ENCODE measurements at regions not wholly inside any gene's neighbourhood (a gene's known extent, or its start where the extent isn't known, plus 50 kb on each side); places are given as distances from the start of the nearest gene placed in this dataset.

GRCh38 chr2:52697690-52698089 lies 1069.9 kb upstream of the CHAC2 start:
- no peak for ATAC-seq
- no peaks in the 10 kb centered on the region for H3K36me3 Mint-ChIP-seq (ENCODE audit: low read depth)
- no peaks in the 10 kb centered on the region for H3K9me3 Mint-ChIP-seq
- Histone ChIP-seq H3K79me2 (replicated peaks; ENCODE audit: insufficient read depth) (no peaks in the 10 kb centered on the region), H3K4me1 (ENCODE audit: insufficient read depth) (peaks cover 5% of the 10 kb centered on the region; the same call in 1 of the 2 replicates), H3K4me2 (no peak overlapping the region), H2AFZ (no peak overlapping the region), H3K4me3 (no peak overlapping the region), H3K9me2 (ENCODE audit: insufficient read depth) (peaks cover 6% of the 10 kb centered on the region; the same call in 1 of the 2 replicates), H3K27ac (ENCODE audit: low read depth) (no peak overlapping the region), H3K27me3 (ENCODE audit: insufficient read depth) (no peaks in the 10 kb centered on the region), H3K36me3 (ENCODE audit: insufficient read depth) (no peaks in the 10 kb centered on the region), H4K20me1 (replicated peaks; ENCODE audit: insufficient read depth) (no peaks in the 10 kb centered on the region), H3F3A (replicated peaks; ENCODE audit: low read depth) (no peaks in the 10 kb centered on the region)
- H3K4me3 Mint-ChIP-seq: no peak overlapping the region
- DNase-seq (ENCODE audit: low spot score): no peak
- no peak overlapping the region for H3K27ac Mint-ChIP-seq
- peaks cover 4% of the 10 kb centered on the region; the same call in 2 of the 3 replicates for H3K4me1 Mint-ChIP-seq
- H3K27me3 Mint-ChIP-seq (ENCODE audit: insufficient read depth, low read depth, poor library complexity): peaks cover 2% of the 10 kb centered on the region
- no peak for TF ChIP-seq STAT1 (IDR thresholded peaks at IDR 0.05; ENCODE audit: unreplicated experiment)
- TF ChIP-seq, protein P1, sequence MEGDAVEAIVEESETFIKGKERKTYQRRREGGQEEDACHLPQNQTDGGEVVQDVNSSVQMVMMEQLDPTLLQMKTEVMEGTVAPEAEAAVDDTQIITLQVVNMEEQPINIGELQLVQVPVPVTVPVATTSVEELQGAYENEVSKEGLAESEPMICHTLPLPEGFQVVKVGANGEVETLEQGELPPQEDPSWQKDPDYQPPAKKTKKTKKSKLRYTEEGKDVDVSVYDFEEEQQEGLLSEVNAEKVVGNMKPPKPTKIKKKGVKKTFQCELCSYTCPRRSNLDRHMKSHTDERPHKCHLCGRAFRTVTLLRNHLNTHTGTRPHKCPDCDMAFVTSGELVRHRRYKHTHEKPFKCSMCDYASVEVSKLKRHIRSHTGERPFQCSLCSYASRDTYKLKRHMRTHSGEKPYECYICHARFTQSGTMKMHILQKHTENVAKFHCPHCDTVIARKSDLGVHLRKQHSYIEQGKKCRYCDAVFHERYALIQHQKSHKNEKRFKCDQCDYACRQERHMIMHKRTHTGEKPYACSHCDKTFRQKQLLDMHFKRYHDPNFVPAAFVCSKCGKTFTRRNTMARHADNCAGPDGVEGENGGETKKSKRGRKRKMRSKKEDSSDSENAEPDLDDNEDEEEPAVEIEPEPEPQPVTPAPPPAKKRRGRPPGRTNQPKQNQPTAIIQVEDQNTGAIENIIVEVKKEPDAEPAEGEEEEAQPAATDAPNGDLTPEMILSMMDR (conservative IDR thresholded peaks at IDR 0.05; ENCODE audit: low read depth in 2 of 2): no peak
- TF ChIP-seq ZNF462 (CRISPR knock-in tag; IDR thresholded peaks at IDR 0.05): no peak
- no peak for TF ChIP-seq JUNB (IDR thresholded peaks at IDR 0.05; ENCODE audit: unreplicated experiment)
- no peak for TF ChIP-seq ZNF331 (CRISPR knock-in tag; IDR thresholded peaks at IDR 0.05; ENCODE audit: low read depth)
- TF ChIP-seq, protein P2, sequence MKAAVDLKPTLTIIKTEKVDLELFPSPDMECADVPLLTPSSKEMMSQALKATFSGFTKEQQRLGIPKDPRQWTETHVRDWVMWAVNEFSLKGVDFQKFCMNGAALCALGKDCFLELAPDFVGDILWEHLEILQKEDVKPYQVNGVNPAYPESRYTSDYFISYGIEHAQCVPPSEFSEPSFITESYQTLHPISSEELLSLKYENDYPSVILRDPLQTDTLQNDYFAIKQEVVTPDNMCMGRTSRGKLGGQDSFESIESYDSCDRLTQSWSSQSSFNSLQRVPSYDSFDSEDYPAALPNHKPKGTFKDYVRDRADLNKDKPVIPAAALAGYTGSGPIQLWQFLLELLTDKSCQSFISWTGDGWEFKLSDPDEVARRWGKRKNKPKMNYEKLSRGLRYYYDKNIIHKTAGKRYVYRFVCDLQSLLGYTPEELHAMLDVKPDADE (IDR thresholded peaks at IDR 0.05): no peak
- no peak for TF ChIP-seq POLR2AphosphoS5 (IDR thresholded peaks at IDR 0.05; ENCODE audit: low read depth)
- no peak for TF ChIP-seq REST (IDR thresholded peaks at IDR 0.05; ENCODE audit: unreplicated experiment)
- no peak for TF ChIP-seq ZNF114 (CRISPR knock-in tag; IDR thresholded peaks at IDR 0.05)
- TF ChIP-seq CREB1 (CRISPR knock-in tag; IDR thresholded peaks at IDR 0.05; ENCODE audit: low read depth): no peak
- TF ChIP-seq NANOG (IDR thresholded peaks at IDR 0.05; ENCODE audit: borderline replicate concordance): no peak
- no peak for TF ChIP-seq EZH2 (IDR thresholded peaks at IDR 0.05; ENCODE audit: low read depth, unreplicated experiment)
- TF ChIP-seq EZH2phosphoT487 (IDR thresholded peaks at IDR 0.05; ENCODE audit: unreplicated experiment): no peak

Measured in GM23338 (cell line).